ENCODE measurements at regions not wholly inside any gene's neighbourhood (a gene's known extent, or its start where the extent isn't known, plus 50 kb on each side); places are given as distances from the start of the nearest gene placed in this dataset.

- peak in 3 of 4 donors; percentile 17 to 61 (median 27) for ATAC-seq
- TF ChIP-seq CTCF (IDR thresholded peaks at IDR 0.05) = peak; percentile 13
- 20 to 35% (median 20%) methylated on average over 5 of the region's 5 CpGs for WGBS, 3 donors
- H3K9me3 ChIP-seq = no peaks in the 10 kb centered on the region
- DNase-seq = peak in 1 of 2 donors; percentile 50
- H3K4me1 ChIP-seq = no peaks in the 10 kb centered on the region
- no peaks in the 10 kb centered on the region for H3K27me3 ChIP-seq (ENCODE audit: insufficient read depth in 3 of 3, low read length in 2 of 3)
- peak overlapping the region; percentile 15 for H3K4me3 ChIP-seq
- no peaks in the 10 kb centered on the region for H3K36me3 ChIP-seq (ENCODE audit: insufficient read depth in 1 of 2, low read depth in 1 of 2)
- H3K27ac ChIP-seq = peak overlapping the region; percentile 61
- intact Hi-C loops (cut with DNase I) = no loop called here
These were observed 160.4 kb downstream of the ABCA8 start for GRCh38 chr17:68794636-68795434.

- no peak for DNase-seq
- Histone ChIP-seq H3K36me3 (ENCODE audit: insufficient read depth in 1 of 2, low read depth in 1 of 2) (no peaks in the 10 kb centered on the region), H3K9me3 (no peaks in the 10 kb centered on the region), H3K4me1 (no peaks in the 10 kb centered on the region), H3K4me3 (no peak overlapping the region), H3K27ac (peak overlapping the region; percentile 2), H3K27me3 (ENCODE audit: insufficient read depth in 3 of 3, low read length in 2 of 3) (no peaks in the 10 kb centered on the region)
- WGBS, 3 donors = 14 to 38% (median 17%) methylated on average over 2 of the region's 2 CpGs
- no peak for ATAC-seq
- intact Hi-C loops (cut with DNase I) = no loop called here
- no peak for TF ChIP-seq CTCF (IDR thresholded peaks at IDR 0.05)
These were observed 162.3 kb downstream of the ABCA8 start for GRCh38 chr17:68792873-68793272.

- H3K4me1 ChIP-seq = no peaks in the 10 kb centered on the region
- no peak overlapping the region for H3K4me3 ChIP-seq
- no peaks in the 10 kb centered on the region for H3K27me3 ChIP-seq (ENCODE audit: insufficient read depth in 3 of 3, low read length in 2 of 3)
- H3K36me3 ChIP-seq (ENCODE audit: insufficient read depth in 1 of 2, low read depth in 1 of 2) = no peaks in the 10 kb centered on the region
- WGBS, 3 donors = 36 to 64% (median 47%) methylated on average over 3 of the region's 3 CpGs
- ATAC-seq (peak in 3 of 4 donors; percentile 9 to 48 (median 31)), DNase-seq (no peak)
- no peaks in the 10 kb centered on the region for H3K9me3 ChIP-seq
- no peak for TF ChIP-seq CTCF (IDR thresholded peaks at IDR 0.05)
- H3K27ac ChIP-seq = peak overlapping the region; percentile 6
- intact Hi-C loops (cut with DNase I) = no loop called here
These were observed 163.0 kb downstream of the ABCA8 start for GRCh38 chr17:68792042-68792685.

- H3K4me3 ChIP-seq = no peak overlapping the region
- ATAC-seq (peak; percentile 30 to 65 (median 54)), DNase-seq (peak in 1 of 2 donors; percentile 24)
- H3K27me3 ChIP-seq (ENCODE audit: insufficient read depth in 3 of 3, low read length in 2 of 3) = no peaks in the 10 kb centered on the region
- 23 to 32% (median 28%) methylated on average over 6 of the region's 6 CpGs for WGBS, 3 donors
- intact Hi-C loops (cut with DNase I) = no loop called here
- no peaks in the 10 kb centered on the region for H3K36me3 ChIP-seq (ENCODE audit: insufficient read depth in 1 of 2, low read depth in 1 of 2)
- H3K27ac ChIP-seq = peak overlapping the region; percentile 30
- no peaks in the 10 kb centered on the region for H3K9me3 ChIP-seq
- TF ChIP-seq CTCF (IDR thresholded peaks at IDR 0.05) = no peak
- no peaks in the 10 kb centered on the region for H3K4me1 ChIP-seq
These were observed 164.3 kb downstream of the ABCA8 start for GRCh38 chr17:68790931-68791330.
